GM12878 (cell line): ENCODE measurements at regions not wholly inside any gene's neighbourhood (a gene's known extent, or its start where the extent isn't known, plus 50 kb on each side); places are given as distances from the start of the nearest gene placed in this dataset.

Source experiments
- ATAC-seq: fragments of 200-7000 bp; cut with Tn5 transposase; 3 replicates; pipeline ENCODE4 v1.9.1; 2020; ENCODE audit warnings: mild to moderate bottlenecking, moderate library complexity
- BruUV-seq: library from RNA; stranded (reverse); fragments of 400-500 nt; replicated peaks from 2 replicates; lab custom pipeline; 2021; lab: Mats Ljungman, UMichigan
- CTCF ChIA-PET: fragments of 300-600 bp; sonication (Branson Sonifier 250); formaldehyde crosslinking; extraction: SDS; loops from one replicate; lab custom pipeline; 2021; ENCODE audit warnings: inconsistent platforms; lab: Yijun Ruan, JAX
- POLR2A ChIA-PET: fragments of 350-600 bp; formaldehyde crosslinking; extraction: SDS; loops from one replicate; lab custom pipeline; 2021; ENCODE audit warnings: inconsistent platforms; lab: Charles Lee
- RAD21 ChIA-PET: fragments of 300-600 bp; sonication (Branson Sonifier 250); formaldehyde crosslinking; loops from one replicate; lab custom pipeline; 2023; ENCODE audit warnings: antibody characterized with exemption; ENCODE audit not compliant: unreplicated experiment; lab: Charles Lee
- SMC1A ChIA-PET: fragments of 300-600 bp; sonication (Branson Sonifier 250); formaldehyde crosslinking; loops from one replicate; lab custom pipeline; 2023; ENCODE audit not compliant: unreplicated experiment, uncharacterized antibody; lab: Charles Lee
- DNase-seq: peaks from one replicate; pipeline ENCODE4 v3.0.0-alpha.2; 2011; ENCODE audit warnings: low read depth, low spot score
- FAIRE-seq: peaks from 3 replicates; lab custom pipeline; 2011; peaks lifted over from hg19 to GRCh38; lab: Jason Lieb, UNC
- H2AFZ ChIP-seq: 2 replicates; pipeline ENCODE4 v1.6.0; 2011; ENCODE audit warnings: low read depth, low read length, control low read depth; ENCODE audit not compliant: control insufficient read depth
- H3K27ac ChIP-seq: 2 replicates; pipeline ENCODE4 v1.5.1; 2011; ENCODE audit warnings: control low read depth; ENCODE audit not compliant: control insufficient read depth, insufficient read depth
- H3K27me3 ChIP-seq, 2 experiments: replicated peaks in 1 of 2; 2 replicates each; pipeline versions ENCODE4 v1.6.0 to v1.6.1; 2011; ENCODE audit warnings: low read length in 1 of 2; ENCODE audit not compliant: control insufficient read depth in 2 of 2, insufficient read depth in 2 of 2
- H3K36me3 ChIP-seq, 2 experiments: 2 replicates each; pipeline ENCODE4 v1.5.1; 2011; ENCODE audit warnings: low read length in 1 of 2; ENCODE audit not compliant: control insufficient read depth in 2 of 2, insufficient read depth in 2 of 2
- H3K4me1 ChIP-seq: 2 replicates; pipeline ENCODE4 v1.6.1; 2011; ENCODE audit warnings: mild to moderate bottlenecking, low read length, moderate library complexity, mixed read lengths; ENCODE audit not compliant: control insufficient read depth, insufficient read depth
- H3K4me2 ChIP-seq: 2 replicates; pipeline ENCODE4 v1.6.0; 2011; ENCODE audit warnings: control low read depth; ENCODE audit not compliant: control insufficient read depth, insufficient read depth
- H3K4me3 ChIP-seq: fragments of 200-600 bp; sonication (generic); 2 replicates; pipeline ENCODE4 v1.5.1; 2016
- H3K79me2 ChIP-seq: 2 replicates; pipeline ENCODE4 v1.6.0; 2011; ENCODE audit warnings: low read length; ENCODE audit not compliant: control insufficient read depth, insufficient read depth
- H3K9ac ChIP-seq: 2 replicates; pipeline ENCODE4 v1.8.0; 2011; ENCODE audit warnings: low read length, control low read depth, mixed read lengths; ENCODE audit not compliant: control insufficient read depth, insufficient read depth
- H3K9me3 ChIP-seq: replicated peaks from 3 replicates; pipeline ENCODE4 v1.5.1; 2011; ENCODE audit warnings: mild to moderate bottlenecking, low read length; ENCODE audit not compliant: control insufficient read depth, insufficient read depth
- H4K20me1 ChIP-seq: 2 replicates; pipeline ENCODE4 v1.6.0; 2011; ENCODE audit not compliant: control insufficient read depth, insufficient read depth
- BHLHE40 ChIP-seq, 2 experiments: fragments of 450-650 bp in 1 of 2; IDR thresholded peaks; 2 replicates each; pipeline ENCODE4 v1.6.1; 2011 to 2017; ENCODE audit warnings: low read depth in 2 of 2, borderline replicate concordance in 1 of 2, improper control_type of control experiment in 1 of 2, low read length in 1 of 2, mild to moderate bottlenecking in 1 of 2
- CREM ChIP-seq: IDR thresholded peaks from 2 replicates; pipeline ENCODE4 v1.6.1; 2014; ENCODE audit warnings: antibody characterized with exemption, low read depth
- HSF1 ChIP-seq: fragments of 150-350 bp; IDR thresholded peaks from 2 replicates; pipeline ENCODE4 v1.6.1; 2014; ENCODE audit warnings: mild to moderate bottlenecking, low read depth, low read length
- MEF2B ChIP-seq: fragments of 450-650 bp; IDR thresholded peaks from 2 replicates; pipeline ENCODE4 v1.6.1; 2018; ENCODE audit warnings: mild to moderate bottlenecking, moderate library complexity; ENCODE audit not compliant: partially characterized antibody, poor library complexity, severe bottlenecking
- PML ChIP-seq: IDR thresholded peaks from 2 replicates; pipeline ENCODE4 v1.6.1; 2012; ENCODE audit warnings: low read length, inconsistent platforms
- REST ChIP-seq: IDR thresholded peaks from 2 replicates; pipeline ENCODE4 v1.6.1; 2012; ENCODE audit warnings: mild to moderate bottlenecking, low read depth, low read length
- SIX5 ChIP-seq: IDR thresholded peaks from 2 replicates; pipeline ENCODE4 v1.6.1; 2011; ENCODE audit warnings: mild to moderate bottlenecking, low read depth, low read length, moderate library complexity; ENCODE audit not compliant: severe bottlenecking
- SREBF2 ChIP-seq: IDR thresholded peaks from 2 replicates; pipeline ENCODE4 v1.6.1; 2012; ENCODE audit warnings: mild to moderate bottlenecking, low read length
- YBX1 ChIP-seq: fragments of 450-650 bp; IDR thresholded peaks from 2 replicates; pipeline ENCODE4 v1.6.1; 2016; ENCODE audit warnings: antibody characterized with exemption
- WGBS: methylation state at CpG from one replicate; pipeline ENCODE4 v1.1.6; 2016; ENCODE audit warnings: low lambda C conversion rate; ENCODE audit not compliant: insufficient replicate concordance, insufficient coverage; ENCODE audit errors: missing lambda C conversion rate; 5-methylcytosine and 5-hydroxymethylcytosine counted together
- in situ Hi-C: fragments of 300-500 bp; cut with MboI; formaldehyde crosslinking; loops from 9 replicates; pipeline ENCODE4 v1.14.3; 2018; ENCODE audit warnings: mixed read lengths
- intact Hi-C: fragments of 100-400 bp; cut with micrococcal nuclease; formaldehyde crosslinking; loops from one replicate; pipeline ENCODE4 v1.14.2; 2022; ENCODE audit not compliant: unreplicated experiment

- DNase-seq: no peak
- no peak for ATAC-seq
- H3K4me1 ChIP-seq: no peaks in the 10 kb centered on the region
- FAIRE-seq: no peak
- SMC1A ChIA-PET: no interaction called here
- TF ChIP-seq REST (no peak), BHLHE40 (IDR thresholded peaks at IDR 0.05; ENCODE audit: borderline replicate concordance in 1 of 2, low read depth in 2 of 2, low read length in 1 of 2) (no peak), SREBF2 (no peak), MEF2B (no peak), SIX5 (no peak), HSF1 (no peak), PML (no peak), CREM (no peak), YBX1 (no peak)
- TF ChIP-seq, all 136 proteins: peak for 0
- Histone ChIP-seq H3K9ac (no peak overlapping the region), H2AFZ (no peak overlapping the region), H3K9me3 (no peaks in the 10 kb centered on the region), H3K36me3 (no peaks in the 10 kb centered on the region), H3K4me3 (no peak overlapping the region), H3K27me3 (no peaks in the 10 kb centered on the region), H3K4me2 (no peak overlapping the region), H3K79me2 (no peaks in the 10 kb centered on the region), H4K20me1 (no peaks in the 10 kb centered on the region), H3K27ac (no peak overlapping the region)
- POLR2A ChIA-PET: no interaction called here
- CTCF ChIA-PET: no interaction called here
- in situ Hi-C loops (no loop called here), intact Hi-C loops (no loop called here)
- RAD21 ChIA-PET: no interaction called here
- no TSS peak for BruUV-seq
- WGBS: 0% methylated on average over 1 of the region's 1 CpG
Observed at GRCh38 chr9:82385633-82386032, 397.1 kb downstream of the SPATA31D1 start.
